ENCODE measurements at regions not wholly inside any gene's neighbourhood (a gene's known extent, or its start where the extent isn't known, plus 50 kb on each side); places are given as distances from the start of the nearest gene placed in this dataset.
A peak's percentile ranks its signal among the peaks of the same experiment; 100 is the strongest.
"Not testable (repeated sequence)": the region's sequence is repeated elsewhere in the genome, so short reads cannot be mapped to it uniquely, and the experiment has no call there.

DNA sequence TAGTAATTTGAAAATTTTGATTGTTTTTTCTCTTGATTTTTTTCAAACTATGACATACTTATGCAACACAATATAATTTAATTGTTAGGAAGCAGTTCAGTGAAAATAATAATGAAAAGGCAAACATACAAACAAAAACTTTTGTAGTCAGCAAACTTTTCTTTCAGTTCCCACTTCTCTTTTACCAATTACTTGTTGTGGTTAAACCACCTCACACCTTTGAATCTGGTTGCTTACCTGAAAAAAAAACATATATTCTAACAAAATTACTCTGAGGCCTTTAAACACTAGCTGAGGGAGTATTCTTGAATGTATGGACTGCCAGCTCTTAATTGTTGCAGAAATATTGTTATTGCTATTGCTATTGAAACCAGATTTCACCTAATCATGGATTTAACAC is 266.2 kb upstream of the SEMA3C start:
- H3K27me3 ChIP-seq (ENCODE audit: insufficient read depth, low read length): no peaks in the 10 kb centered on the region
- Mint-ChIP-seq H3K4me3 (no peak overlapping the region), H3K27ac (no peak overlapping the region), H3K36me3 (no peaks in the 10 kb centered on the region), H3K9me3 (peaks cover 2 to 17% (median 6%) of the 10 kb centered on the region in 8 donors), H3K27me3 (no peaks in the 10 kb centered on the region), H3K4me1 (no peaks in the 10 kb centered on the region)
- CTCF ChIA-PET (ENCODE audit: partially characterized antibody): no interaction called here
- POLR2A ChIA-PET (ENCODE audit: partially characterized antibody): no interaction called here
- H3K36me3 ChIP-seq (ENCODE audit: insufficient read depth, low read length): no peaks in the 10 kb centered on the region
- no peak overlapping the region for H3K4me3 ChIP-seq (ENCODE audit: low read length in 2 of 2)
- H3K4me1 ChIP-seq (ENCODE audit: insufficient read depth, low read length): no peaks in the 10 kb centered on the region
- no peak for DNase-seq
- H3K9me3 ChIP-seq (ENCODE audit: control insufficient read depth in 1 of 2, low read length in 2 of 2): no peaks in the 10 kb centered on the region
- no peak overlapping the region for H3K27ac ChIP-seq (ENCODE audit: low read depth, low read length)
- intact Hi-C loops (cut with micrococcal nuclease): no loop called here

DNA sequence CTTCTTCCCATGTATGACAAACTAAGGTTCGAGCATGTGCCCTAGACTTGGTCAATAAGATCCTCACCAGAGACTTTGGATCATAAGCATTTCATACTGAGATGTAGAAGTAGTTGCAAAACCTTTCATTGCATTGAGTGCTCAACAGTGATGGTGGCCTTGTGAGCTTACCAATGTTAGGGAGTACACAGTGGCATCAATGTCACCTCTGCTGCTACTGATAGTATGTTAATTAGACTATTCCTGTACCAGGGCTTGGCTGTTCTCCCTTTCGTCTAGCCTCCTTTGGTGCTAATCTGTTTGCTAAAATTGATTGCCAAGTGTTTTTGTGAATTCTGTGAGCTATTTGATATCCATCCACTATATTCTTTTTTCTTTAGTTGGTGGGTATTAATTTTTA is 264.5 kb upstream of the SEMA3C start:
- Mint-ChIP-seq H3K27me3 (no peaks in the 10 kb centered on the region), H3K27ac (no peak overlapping the region), H3K4me3 (no peak overlapping the region), H3K36me3 (no peaks in the 10 kb centered on the region), H3K9me3 (peaks cover 2 to 31% (median 11%) of the 10 kb centered on the region in 8 donors), H3K4me1 (no peaks in the 10 kb centered on the region)
- Histone ChIP-seq H3K36me3 (ENCODE audit: insufficient read depth, low read length) (no peaks in the 10 kb centered on the region), H3K4me3 (ENCODE audit: low read length in 2 of 2) (no peak overlapping the region), H3K27me3 (ENCODE audit: insufficient read depth, low read length) (no peaks in the 10 kb centered on the region), H3K4me1 (ENCODE audit: insufficient read depth, low read length) (no peaks in the 10 kb centered on the region), H3K9me3 (ENCODE audit: control insufficient read depth in 1 of 2, low read length in 2 of 2) (no peaks in the 10 kb centered on the region), H3K27ac (ENCODE audit: low read depth, low read length) (no peak overlapping the region)
- DNase-seq: no peak
- intact Hi-C loops (cut with micrococcal nuclease): no loop called here
- ChIA-PET CTCF (ENCODE audit: partially characterized antibody) (no interaction called here), POLR2A (ENCODE audit: partially characterized antibody) (no interaction called here)

DNA sequence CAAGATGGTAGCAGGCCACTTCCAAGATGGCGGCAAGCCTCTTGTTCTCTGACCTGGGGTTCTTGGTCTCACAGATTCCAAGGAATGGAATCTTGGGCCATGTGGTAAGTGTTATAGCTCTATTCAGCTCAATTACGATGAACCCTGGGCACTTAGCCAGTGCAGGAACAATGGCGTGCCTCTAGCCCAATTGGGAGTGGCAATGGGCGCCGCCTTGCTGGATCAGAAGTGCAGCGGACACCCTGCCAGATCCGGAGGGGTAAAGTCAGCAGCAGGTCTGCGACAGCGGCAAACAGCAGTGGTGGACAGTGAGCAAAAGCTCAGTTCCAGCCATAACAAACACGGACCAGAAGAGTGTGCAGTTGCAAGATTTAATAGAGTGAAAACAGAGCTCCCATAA is 263.2 kb upstream of the SEMA3C start:
- H3K27ac ChIP-seq (ENCODE audit: low read depth, low read length); H3K4me3 ChIP-seq (ENCODE audit: low read length in 2 of 2); H3K27ac Mint-ChIP-seq; CTCF ChIA-PET (ENCODE audit: partially characterized antibody); H3K9me3 ChIP-seq (ENCODE audit: control insufficient read depth in 1 of 2, low read length in 2 of 2); H3K36me3 ChIP-seq (ENCODE audit: insufficient read depth, low read length); POLR2A ChIA-PET (ENCODE audit: partially characterized antibody); H3K4me3 Mint-ChIP-seq; H3K4me1 Mint-ChIP-seq; intact Hi-C loops (cut with micrococcal nuclease); H3K27me3 Mint-ChIP-seq; H3K4me1 ChIP-seq (ENCODE audit: insufficient read depth, low read length); H3K27me3 ChIP-seq (ENCODE audit: insufficient read depth, low read length); H3K36me3 Mint-ChIP-seq; DNase-seq: not testable (repeated sequence)
- peaks cover 2 to 33% (median 12%) of the 10 kb centered on the region in 8 donors for H3K9me3 Mint-ChIP-seq

DNA sequence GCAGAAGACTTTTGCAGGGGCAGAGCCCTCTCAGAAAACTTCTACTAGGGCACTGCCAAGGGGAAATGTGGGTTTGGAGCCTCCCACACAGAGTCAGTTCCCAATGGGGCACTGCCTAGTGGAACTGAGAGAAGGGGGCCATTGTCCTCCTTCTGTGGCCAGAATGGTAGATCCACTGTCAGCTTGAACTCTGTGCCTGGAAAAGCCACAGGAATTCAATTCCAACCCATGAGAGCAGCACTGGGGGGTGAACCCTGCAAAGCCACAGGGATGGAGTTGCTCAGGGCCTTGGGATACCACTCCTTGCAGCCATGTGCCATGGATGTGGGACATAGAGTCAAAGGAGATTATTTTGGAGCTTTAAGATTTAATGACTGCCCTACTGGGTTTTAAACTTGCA is 262.2 kb upstream of the SEMA3C start:
- Histone ChIP-seq H3K4me1 (ENCODE audit: insufficient read depth, low read length) (no peaks in the 10 kb centered on the region), H3K27ac (ENCODE audit: low read depth, low read length) (no peak overlapping the region), H3K36me3 (ENCODE audit: insufficient read depth, low read length) (no peaks in the 10 kb centered on the region), H3K4me3 (ENCODE audit: low read length in 2 of 2) (no peak overlapping the region), H3K27me3 (ENCODE audit: insufficient read depth, low read length) (no peaks in the 10 kb centered on the region), H3K9me3 (ENCODE audit: control insufficient read depth in 1 of 2, low read length in 2 of 2) (no peaks in the 10 kb centered on the region)
- ChIA-PET CTCF (ENCODE audit: partially characterized antibody) (no interaction called here), POLR2A (ENCODE audit: partially characterized antibody) (no interaction called here)
- no peaks in the 10 kb centered on the region for H3K4me1 Mint-ChIP-seq
- H3K27me3 Mint-ChIP-seq: no peaks in the 10 kb centered on the region
- no peaks in the 10 kb centered on the region for H3K36me3 Mint-ChIP-seq
- no peak overlapping the region for H3K4me3 Mint-ChIP-seq
- intact Hi-C loops (cut with micrococcal nuclease): no loop called here
- no peak overlapping the region for H3K27ac Mint-ChIP-seq
- DNase-seq: no peak
- H3K9me3 Mint-ChIP-seq: peaks cover 2 to 32% (median 13%) of the 10 kb centered on the region in 8 donors

DNA sequence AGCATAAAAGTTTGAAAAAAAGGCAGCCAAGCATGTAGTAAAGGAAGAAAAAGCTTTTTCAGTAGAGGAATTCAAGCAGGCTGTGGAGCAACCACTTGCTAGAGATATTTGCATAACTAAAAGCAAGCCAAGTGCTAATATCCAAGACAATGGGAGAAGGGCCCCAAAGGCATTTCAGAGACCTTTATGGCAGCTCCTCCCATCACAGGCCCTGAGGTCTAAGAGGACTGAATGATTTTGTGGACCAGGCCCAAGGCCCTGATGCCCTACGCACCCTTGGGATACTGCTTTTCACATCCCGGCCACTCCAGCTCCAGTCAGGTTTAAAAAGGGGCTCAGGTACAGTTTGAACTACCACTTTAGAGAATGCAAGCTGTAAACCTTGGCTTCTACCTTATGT is 261.7 kb upstream of the SEMA3C start:
- Mint-ChIP-seq H3K4me3 (no peak overlapping the region), H3K27me3 (no peaks in the 10 kb centered on the region), H3K9me3 (peaks cover 0 to 32% (median 13%) of the 10 kb centered on the region in 8 donors), H3K4me1 (no peaks in the 10 kb centered on the region), H3K27ac (peak overlapping the region in 1 of 7 donors; percentile 13), H3K36me3 (no peaks in the 10 kb centered on the region)
- no peak for DNase-seq
- POLR2A ChIA-PET (ENCODE audit: partially characterized antibody): no interaction called here
- no peak overlapping the region for H3K27ac ChIP-seq (ENCODE audit: low read depth, low read length)
- CTCF ChIA-PET (ENCODE audit: partially characterized antibody): no interaction called here
- H3K4me3 ChIP-seq (ENCODE audit: low read length in 2 of 2): no peak overlapping the region
- H3K36me3 ChIP-seq (ENCODE audit: insufficient read depth, low read length): no peaks in the 10 kb centered on the region
- H3K4me1 ChIP-seq (ENCODE audit: insufficient read depth, low read length): no peaks in the 10 kb centered on the region
- H3K9me3 ChIP-seq (ENCODE audit: control insufficient read depth in 1 of 2, low read length in 2 of 2): no peaks in the 10 kb centered on the region
- intact Hi-C loops (cut with micrococcal nuclease): no loop called here
- H3K27me3 ChIP-seq (ENCODE audit: insufficient read depth, low read length): no peaks in the 10 kb centered on the region

DNA sequence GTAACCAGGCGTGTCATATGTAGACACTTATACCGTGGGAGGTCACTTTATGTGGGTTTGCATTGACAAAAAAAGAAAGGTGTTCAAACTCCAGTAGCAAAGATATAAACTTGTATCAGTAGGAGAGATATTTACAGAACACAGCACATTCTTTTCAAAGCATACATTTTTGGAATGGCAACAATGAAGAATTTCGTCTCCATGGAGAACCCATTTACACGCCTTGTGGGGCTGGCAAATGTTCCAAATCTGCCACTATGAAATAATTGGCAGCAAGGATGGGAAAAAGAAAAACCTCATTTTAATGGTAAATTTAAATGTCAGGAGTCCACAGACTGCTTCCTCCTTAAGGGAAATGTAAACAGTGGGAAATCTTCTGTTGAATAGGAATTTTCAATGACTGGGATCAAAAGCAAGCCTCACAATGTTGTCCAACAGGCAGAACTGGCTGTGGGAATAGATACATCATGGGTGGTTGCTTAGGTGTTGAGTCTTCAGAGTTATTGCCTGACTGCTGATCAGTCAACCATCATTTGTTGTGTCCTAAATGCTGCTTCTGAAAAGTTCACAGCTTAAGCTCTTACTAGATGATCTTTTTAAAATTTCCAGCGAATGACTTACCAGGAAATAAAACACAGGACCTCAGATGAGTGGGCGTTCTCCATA is 256.6 kb upstream of the SEMA3C start:
- no peaks in the 10 kb centered on the region for H3K36me3 Mint-ChIP-seq
- Histone ChIP-seq H3K27ac (ENCODE audit: low read depth, low read length) (no peak overlapping the region), H3K27me3 (ENCODE audit: insufficient read depth, low read length) (no peaks in the 10 kb centered on the region), H3K9me3 (ENCODE audit: control insufficient read depth in 1 of 2, low read length in 2 of 2) (no peaks in the 10 kb centered on the region), H3K4me3 (ENCODE audit: low read length in 2 of 2) (no peak overlapping the region), H3K4me1 (ENCODE audit: insufficient read depth, low read length) (no peaks in the 10 kb centered on the region), H3K36me3 (ENCODE audit: insufficient read depth, low read length) (no peaks in the 10 kb centered on the region)
- no peaks in the 10 kb centered on the region for H3K4me1 Mint-ChIP-seq
- intact Hi-C loops (cut with micrococcal nuclease): no loop called here
- ChIA-PET POLR2A (ENCODE audit: partially characterized antibody) (no interaction called here), CTCF (ENCODE audit: partially characterized antibody) (no interaction called here)
- DNase-seq: no peak
- H3K27me3 Mint-ChIP-seq: no peaks in the 10 kb centered on the region
- no peak overlapping the region for H3K27ac Mint-ChIP-seq
- no peak overlapping the region for H3K4me3 Mint-ChIP-seq
- H3K9me3 Mint-ChIP-seq: peaks cover 0 to 32% (median 10%) of the 10 kb centered on the region in 8 donors

DNA sequence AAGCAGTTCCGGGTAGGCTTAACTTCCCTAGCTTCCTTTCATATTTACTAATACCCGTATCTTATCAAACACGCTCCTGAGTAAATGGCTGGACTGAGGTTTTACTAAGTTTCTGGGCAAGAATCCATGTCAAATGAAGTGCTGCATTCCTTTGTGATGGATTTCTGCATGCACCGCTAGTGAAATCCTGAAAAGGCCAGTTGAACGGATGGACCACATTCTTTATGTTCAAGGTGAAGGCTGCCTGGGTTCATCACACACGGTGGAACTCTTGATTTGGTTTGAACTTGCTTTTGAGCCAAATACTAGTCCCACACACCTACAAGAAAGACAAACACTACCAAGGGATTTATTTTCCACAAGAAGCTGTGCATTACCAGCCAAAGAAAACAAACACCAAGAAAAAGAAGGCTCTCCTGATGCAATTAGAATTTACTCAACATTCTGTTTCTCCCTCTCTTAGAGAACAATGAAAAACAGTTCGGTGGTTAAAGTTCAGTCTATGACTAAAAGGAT is 255.0 kb upstream of the SEMA3C start:
- CTCF ChIA-PET (ENCODE audit: partially characterized antibody): no interaction called here
- no peak overlapping the region for H3K27ac ChIP-seq (ENCODE audit: low read depth, low read length)
- H3K27me3 Mint-ChIP-seq: no peaks in the 10 kb centered on the region

DNA sequence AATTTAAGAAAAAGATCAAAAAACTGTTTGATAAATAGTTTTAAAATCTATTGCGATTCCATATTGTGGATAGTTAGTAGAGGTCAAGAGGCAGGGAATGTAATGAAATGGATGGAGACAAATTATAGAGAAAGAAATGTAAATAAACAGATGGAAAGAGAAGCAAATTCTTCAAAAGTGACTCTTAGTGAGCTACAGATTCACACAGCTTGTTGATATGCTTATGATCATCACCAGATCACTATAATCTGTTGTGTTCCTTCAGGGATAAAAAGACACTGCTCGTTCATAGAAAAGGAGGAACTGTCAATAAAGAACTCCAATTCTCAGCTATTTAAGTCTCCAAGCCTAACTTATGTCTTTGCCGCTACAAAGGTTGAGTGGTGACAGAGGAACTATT is 251.4 kb upstream of the SEMA3C start:
- Mint-ChIP-seq H3K9me3 (peaks cover 0 to 10% (median 0%) of the 10 kb centered on the region in 8 donors), H3K36me3 (no peaks in the 10 kb centered on the region), H3K27me3 (no peaks in the 10 kb centered on the region), H3K4me3 (no peak overlapping the region), H3K27ac (no peak overlapping the region), H3K4me1 (no peaks in the 10 kb centered on the region)
- ChIA-PET CTCF (ENCODE audit: partially characterized antibody) (no interaction called here), POLR2A (ENCODE audit: partially characterized antibody) (no interaction called here)
- Histone ChIP-seq H3K4me1 (ENCODE audit: insufficient read depth, low read length) (no peaks in the 10 kb centered on the region), H3K36me3 (ENCODE audit: insufficient read depth, low read length) (no peaks in the 10 kb centered on the region), H3K27me3 (ENCODE audit: insufficient read depth, low read length) (no peaks in the 10 kb centered on the region), H3K4me3 (ENCODE audit: low read length in 2 of 2) (no peak overlapping the region), H3K27ac (ENCODE audit: low read depth, low read length) (no peak overlapping the region), H3K9me3 (ENCODE audit: control insufficient read depth in 1 of 2, low read length in 2 of 2) (no peaks in the 10 kb centered on the region)
- no peak for DNase-seq
- intact Hi-C loops (cut with micrococcal nuclease): no loop called here

More for the DNA sequence above, 255.0 kb upstream of the SEMA3C start:
- Histone ChIP-seq H3K9me3 (ENCODE audit: control insufficient read depth in 1 of 2, low read length in 2 of 2) (no peaks in the 10 kb centered on the region), H3K4me3 (ENCODE audit: low read length in 2 of 2) (no peak overlapping the region), H3K36me3 (ENCODE audit: insufficient read depth, low read length) (no peaks in the 10 kb centered on the region), H3K27me3 (ENCODE audit: insufficient read depth, low read length) (no peaks in the 10 kb centered on the region), H3K4me1 (ENCODE audit: insufficient read depth, low read length) (no peaks in the 10 kb centered on the region)
- no peak for DNase-seq
- no peaks in the 10 kb centered on the region for H3K36me3 Mint-ChIP-seq
- no peaks in the 10 kb centered on the region for H3K4me1 Mint-ChIP-seq
- H3K4me3 Mint-ChIP-seq: no peak overlapping the region
- intact Hi-C loops (cut with micrococcal nuclease): no loop called here
- no peak overlapping the region for H3K27ac Mint-ChIP-seq
- peaks cover 0 to 19% (median 8%) of the 10 kb centered on the region in 8 donors for H3K9me3 Mint-ChIP-seq
- POLR2A ChIA-PET (ENCODE audit: partially characterized antibody): no interaction called here

All from CD4-positive, alpha-beta memory T cell (primary cell).